Renal cortex interstitium (tissue), 11 donors: ENCODE measurements at regions not wholly inside any gene's neighbourhood (a gene's known extent, or its start where the extent isn't known, plus 50 kb on each side); places are given as distances from the start of the nearest gene placed in this dataset.

Experiments
- DNase-seq, 11 donors: peaks; one replicate each; pipeline ENCODE4 v3.0.0-alpha.2; 2013; ENCODE audit warnings: low read depth in 9 of 11, low spot score in 4 of 11; ENCODE audit errors: extremely low read depth in 1 of 11

DNA sequence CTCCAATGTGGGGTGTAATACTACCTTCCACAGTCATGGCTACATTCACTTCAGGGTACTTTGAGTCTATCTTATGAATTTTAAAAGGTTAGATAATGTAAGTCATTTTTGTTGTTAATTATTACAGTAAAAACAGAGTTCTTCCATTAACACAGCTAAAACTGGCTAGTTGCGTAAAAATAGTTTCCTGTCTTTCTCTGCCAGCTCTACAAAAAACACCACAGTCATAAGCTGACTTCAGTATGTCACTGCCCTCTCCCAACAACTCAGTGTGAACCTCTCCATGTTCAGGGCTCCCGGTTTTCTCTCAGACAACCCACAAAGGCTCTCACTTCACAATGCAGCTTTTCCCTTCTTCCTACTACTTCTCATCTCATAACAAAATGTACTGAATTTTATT, 84.8 kb upstream of the ITGA1 start:
- no peak for DNase-seq

DNA sequence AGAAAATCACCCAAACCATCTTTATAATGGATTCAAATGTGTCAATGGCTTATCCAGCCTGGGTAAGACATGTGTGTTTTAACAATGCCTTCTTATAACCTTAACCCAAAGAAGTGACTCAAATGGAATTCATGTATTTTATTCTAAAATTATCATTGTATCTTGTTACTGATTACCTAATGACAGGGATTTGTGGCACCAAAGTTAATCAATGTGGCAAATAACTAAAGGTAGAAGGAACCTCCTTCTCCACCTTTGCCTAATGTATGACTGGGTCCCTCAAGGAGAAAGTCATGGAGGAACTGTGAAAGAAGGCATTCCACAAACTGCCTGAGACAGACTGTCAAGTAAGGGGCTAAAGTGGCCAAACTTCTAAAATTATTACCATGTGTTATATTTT, 84.4 kb upstream of the ITGA1 start:
- DNase-seq, result no peak

DNA sequence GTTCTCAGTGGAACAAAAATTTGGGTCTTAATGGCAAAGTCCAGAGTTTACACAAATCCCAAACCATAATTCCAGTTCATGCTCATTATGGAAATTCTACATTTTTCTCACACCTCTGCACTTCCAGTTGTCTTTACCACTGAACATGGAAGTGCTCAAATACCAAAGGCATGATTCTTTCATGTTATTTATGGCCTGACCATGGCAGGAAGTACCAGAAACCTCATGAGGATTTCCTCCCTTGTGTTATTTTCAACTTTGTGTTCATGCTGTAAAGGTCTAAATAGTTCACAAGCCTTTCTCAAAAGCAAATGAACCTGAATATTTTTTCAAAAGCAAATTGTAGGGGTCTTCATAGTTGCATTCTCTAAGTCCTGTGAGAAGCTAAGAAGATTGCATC, 82.0 kb upstream of the ITGA1 start:
- DNase-seq, result no peak

DNA sequence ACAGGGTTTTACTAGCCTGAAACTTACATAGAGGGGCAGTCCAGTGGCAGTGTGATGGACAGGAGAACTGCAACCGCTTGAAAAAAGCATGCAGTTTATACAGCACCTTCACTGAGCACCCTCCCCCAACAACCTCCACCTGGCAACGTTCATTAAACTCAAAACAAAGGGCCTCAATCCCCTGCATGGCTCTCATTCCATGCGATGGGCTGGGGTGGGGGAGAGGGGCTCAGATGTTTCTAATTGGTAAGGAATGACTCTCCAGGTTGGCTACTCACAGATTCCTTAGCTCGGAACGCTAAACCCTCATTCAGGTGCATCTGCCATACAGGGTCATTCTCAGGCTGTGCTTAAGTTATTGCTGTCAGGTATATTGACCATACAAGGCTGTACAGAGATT, 80.9 kb upstream of the ITGA1 start:
- no peak for DNase-seq

DNA sequence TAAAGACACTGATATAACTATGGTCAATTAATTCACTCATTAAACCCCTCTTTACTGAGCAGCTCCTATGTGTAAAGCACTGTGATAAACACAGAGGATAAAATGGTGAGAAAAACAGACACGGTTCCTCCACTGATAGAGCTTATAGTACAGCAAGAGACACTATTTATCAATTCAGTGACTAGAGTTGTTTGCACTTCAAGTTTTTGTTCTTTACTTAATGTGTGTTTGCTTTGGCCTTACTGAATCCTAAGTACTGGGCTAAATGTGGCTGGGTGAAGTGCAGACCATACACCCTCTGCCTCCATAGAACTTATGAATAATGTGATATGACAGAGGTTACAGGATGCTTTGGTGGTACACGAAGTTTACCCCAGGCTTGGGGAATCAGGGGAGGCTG, 80.1 kb upstream of the ITGA1 start:
- no peak for DNase-seq

DNA sequence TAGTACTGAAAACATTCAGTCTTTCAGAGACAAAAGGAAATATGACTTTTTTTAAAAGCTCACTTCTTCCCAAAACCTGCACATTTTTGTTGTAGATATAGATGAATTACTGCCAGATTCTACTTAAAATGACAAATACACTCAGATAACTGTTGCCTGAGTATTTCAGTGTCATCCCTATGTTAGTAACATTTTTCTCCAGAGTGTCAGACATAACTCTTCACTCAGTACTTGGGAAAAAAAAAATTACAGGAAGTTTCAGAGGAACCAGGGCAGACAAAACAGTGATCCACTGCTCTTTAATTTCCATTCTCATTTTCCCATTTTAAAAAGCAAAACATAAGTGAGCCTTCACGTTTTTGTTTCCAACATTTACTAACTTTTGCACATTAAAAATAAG, 79.3 kb upstream of the ITGA1 start:
- no peak for DNase-seq

DNA sequence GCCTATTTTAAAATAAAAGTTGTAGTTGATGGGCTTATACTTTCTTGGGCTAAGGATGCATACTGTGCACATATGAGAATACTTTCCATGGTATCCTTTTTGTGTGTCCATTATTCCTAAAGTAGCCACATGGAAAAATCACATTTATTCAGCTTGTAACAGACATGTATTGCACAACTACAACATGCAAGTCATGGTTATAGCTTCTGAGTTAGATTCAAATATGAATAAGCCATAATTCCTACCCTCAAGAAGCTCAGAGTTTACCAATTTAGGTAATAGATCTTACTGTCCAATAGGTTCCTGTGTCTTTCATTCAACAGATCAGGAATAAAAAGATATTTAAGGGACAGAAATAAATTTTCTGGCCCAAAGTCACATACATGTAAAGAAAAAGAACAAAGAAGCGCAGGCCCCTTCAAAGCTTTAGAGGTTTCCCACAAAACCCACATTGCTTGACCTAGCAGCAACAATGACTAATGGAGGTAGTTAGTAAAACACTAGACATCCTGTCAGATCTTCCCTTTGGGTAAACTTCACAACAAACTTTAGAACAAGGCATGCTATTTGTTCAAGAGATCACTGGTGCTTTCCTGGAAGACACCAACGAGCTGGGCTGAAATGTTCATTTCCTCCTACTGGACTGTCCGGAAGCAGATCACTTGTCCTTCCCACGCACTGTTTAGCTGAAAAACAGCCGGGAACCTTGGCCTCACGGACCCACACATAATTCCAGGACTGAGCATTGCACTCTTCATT, 78.4 kb upstream of the ITGA1 start:
- no peak for DNase-seq

DNA sequence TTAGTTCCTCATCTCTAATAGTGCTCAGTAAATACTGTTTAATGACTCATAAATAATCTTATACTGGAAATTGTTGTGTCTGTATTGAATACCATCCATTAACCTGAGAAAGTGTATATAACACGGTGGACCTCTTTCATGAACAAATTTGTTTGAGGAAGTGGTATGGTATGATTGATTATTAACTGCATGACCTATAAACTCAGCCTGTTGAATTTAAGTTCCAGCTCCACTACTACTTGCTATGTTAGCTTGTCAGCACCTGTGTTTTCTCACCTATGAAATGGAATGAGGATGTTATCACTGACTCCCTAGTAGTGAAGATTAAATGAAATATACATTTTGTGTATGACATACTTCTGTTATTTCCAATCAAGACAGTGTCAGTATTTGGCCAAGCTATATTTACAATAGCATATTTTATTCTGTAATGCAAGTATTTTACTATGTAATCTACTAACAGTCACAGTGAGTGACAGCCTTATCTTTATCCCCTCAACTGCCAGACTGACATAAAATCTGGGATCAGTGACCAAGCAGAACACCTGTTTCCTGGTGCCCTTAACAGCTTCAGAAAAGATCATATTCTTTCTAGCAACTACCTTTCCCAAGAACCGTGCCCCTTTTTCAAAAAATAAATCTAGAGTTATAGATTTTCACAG, 77.3 kb upstream of the ITGA1 start:
- no peak for DNase-seq

DNA sequence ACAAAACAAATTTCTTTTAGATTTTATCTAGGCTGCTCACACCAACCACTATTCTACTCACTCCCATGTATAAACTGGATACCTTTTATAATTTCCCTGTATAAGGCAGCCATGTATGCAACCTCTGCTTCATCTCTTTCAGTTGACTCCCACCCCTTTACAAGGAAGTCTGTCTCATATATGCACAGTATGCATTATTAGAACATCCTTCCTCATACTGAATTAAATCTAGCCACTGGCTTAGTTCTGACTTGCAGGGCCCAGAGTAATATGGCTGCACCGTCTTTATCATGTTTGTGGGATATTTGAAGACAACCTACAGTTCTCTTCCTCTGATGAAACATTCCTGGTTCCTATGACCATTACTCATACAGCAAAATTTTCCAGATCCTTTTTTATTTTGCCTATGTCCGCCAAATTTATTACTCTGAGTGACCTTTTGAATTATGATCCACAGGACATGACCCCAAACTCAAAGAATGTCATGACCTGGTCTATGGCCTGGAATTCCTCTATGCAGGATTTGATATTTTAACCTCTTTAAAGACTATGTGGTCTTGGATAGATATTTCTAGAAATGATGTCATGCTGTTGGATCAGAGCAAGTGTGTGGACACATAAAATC, 76.6 kb upstream of the ITGA1 start:
- no peak for DNase-seq

DNA sequence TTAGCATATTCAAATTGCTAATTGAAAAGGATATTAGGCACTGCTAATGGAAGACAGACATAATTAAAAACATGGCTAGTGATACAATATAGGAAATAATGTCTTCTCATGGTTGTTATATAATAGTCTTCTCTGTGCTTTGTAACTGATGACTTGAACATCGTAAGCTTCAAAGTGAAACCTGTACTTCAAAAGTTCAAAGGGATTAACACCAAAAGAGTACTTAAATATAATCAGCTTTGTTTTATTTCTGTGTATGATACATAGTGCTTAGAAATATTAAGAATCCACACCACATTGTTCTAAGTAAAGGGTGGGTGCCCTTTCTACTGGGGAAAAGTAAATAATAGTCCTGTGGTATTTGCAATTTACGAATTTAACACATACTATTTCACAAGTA, 75.4 kb upstream of the ITGA1 start:
- no peak for DNase-seq

DNA sequence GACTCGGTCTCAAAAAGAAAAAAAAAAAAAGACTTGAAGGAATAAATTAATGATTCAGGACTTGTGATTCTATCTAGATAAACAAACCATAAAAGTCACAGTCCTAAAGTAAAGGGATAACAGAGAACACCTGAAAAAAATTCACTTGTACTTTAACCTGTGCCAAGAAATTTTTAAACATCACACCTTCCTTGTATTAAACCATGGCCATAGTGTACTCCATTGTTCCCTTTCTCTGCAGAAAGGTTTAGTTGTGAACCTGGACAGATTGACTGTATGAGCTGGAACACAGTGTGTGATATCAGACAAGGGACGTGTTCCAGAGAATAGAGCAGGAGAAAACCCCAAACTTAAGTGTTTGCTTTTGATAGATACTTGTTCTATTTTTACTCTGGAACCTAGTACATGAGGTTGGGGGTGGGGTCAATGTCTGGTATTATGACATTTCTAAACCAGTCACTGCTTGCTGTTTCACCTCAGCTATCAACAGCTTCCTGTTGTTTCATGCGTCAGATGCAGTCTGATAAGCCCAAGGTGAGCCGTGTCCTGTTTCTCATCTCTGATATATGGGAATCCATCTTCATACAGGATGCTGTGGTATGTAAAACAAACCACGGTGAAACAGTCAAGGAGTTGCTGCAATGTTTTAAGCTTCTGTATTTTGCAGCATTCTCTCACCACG, 62.5 kb upstream of the ITGA1 start:
- no peak for DNase-seq

DNA sequence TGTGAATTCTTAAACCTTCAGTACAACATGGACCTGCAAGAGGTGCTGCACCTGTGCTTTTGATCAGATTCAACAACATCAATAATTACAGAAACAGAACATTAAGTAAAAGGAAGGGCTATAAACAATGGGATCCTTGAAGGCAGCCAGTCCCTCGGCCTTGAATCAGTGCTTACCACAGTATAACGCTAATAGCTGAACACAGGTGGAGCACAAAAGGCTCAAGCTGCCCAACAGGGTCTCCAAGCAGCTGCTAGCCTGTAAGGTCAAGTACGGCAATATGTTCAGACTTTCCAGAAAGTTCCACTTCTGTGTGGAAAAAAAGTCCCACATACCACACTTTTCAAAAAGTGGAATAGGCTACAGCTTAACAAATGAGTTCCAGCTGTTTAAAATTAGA, 61.9 kb upstream of the ITGA1 start:
- no peak for DNase-seq

DNA sequence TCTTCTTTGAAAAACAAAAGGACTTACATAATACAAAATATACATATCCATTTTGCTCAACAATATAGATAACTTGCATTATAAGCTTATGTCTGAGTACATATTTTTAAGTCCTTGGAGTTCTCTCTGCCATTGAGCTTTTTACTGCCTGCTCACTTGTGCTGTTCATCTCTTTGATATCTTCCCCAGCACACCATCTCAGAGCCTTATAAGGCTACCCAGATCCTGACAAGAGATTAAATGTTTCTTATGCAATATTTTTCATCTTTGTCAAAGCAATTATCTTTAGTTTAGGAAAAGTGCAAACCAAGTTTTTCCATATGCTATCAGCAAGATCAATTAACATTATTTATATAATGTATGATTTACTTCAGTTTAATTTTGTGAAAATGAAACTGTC, 60.7 kb upstream of the ITGA1 start:
- DNase-seq, result no peak

DNA sequence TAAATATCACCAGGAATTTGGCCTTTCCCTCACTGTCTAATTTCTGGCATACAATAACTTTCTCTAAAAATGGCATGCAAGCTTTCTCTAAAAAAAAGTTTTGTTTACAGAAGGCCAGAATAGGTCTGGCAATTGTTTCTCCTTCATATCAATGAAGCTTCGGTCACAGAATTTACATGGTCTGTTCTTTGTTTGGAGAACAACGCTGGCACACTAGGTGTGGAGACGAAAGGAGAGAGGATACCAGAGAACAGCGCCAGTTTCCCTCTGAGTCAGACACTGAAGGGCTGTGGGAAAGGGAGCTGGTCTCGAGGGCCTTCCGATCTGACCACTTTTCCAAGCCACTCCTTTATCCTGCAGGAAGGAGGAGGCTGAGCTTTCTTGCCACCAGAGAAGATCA, 60.1 kb upstream of the ITGA1 start:
- no peak for DNase-seq

DNA sequence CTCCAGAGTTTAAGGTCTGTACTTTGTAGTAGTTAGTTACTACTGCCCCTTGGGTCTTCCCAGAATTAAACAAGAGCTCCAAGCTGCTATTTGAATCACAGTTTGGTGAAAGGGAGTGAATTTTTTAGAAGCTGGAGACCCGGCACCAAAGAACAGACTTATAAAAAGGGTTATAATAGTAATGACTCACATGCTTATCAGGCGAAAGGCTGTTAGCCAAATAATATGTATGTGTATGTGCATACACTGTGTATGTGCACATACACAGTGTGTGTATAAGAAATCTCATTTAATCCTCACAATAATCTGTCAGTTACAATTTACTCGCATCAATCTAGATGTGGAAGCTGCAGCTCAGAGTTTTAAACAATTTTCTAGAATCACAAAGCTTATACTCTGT, 59.5 kb upstream of the ITGA1 start:
- DNase-seq, result no peak

DNA sequence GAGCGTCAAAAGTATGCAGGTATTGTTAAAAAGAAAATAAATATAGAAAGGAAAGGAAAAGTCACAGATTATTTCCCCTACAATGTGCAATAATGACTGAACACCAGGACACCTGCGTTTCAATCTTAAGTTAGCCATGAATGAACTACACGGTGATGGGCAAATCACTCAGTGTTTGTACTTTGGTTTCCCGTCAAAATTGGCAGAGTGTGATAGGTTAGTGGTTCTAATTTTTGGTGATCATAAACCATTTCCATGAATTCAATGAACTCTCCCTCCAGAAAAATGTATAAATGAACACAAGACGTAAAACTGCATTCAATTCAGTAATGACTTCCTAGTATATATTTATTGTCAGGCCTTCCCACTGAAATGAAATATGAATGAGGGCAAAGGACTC, 59.0 kb upstream of the ITGA1 start:
- DNase-seq, result no peak

DNA sequence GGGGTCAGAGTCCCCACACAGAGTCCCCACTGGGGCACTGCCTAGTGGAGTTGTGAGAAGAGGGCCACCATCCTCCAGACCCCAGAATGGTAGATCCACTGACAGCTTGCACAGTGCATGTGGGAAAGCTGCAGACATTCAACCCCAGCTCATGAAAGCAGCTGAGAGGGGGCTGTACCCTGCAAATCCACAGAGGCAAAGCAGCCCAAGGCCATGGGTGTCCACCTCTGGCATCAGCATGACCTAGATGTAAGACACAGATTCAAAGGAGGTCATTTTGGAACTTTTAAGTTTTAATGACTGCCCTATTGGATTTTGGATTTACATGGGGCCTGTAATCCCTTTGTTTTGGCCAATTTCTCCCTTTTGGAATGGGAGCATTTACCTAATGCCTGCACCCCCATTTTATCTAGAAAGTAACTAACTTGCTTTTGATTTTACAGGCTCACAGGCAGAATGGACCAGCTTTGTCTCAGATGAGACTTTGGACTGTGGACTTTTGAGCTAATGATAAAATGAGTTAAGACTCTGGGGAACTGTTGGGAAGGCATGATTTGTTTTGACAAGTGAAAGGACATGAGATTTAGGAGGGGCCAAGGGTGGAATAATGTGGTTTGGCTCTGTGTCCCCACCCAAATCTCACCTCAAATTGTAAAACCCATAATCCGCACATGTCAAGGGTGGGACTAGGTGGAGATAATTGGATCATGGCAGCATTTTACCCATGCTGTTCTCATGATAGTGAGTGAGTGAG, 56.3 kb upstream of the ITGA1 start:
- no peak for DNase-seq

DNA sequence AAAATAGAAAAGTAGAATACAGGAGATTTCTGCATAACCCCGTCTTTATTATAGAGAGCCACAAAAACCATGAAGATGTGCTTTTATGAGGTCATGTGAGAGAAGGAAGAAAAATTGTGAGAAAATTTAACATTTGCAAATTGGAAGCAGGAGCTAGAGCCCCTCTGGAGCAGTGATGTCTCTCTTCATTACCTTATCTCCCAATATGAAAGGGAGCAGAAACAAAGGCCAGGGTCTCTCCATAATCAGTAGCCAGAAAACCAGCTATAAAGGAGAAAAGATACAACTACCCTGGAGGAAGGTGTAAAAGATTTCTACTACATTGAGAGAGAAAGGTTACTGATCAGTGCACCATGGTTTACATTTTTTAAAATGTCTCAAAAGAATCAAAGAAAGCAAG, 53.2 kb upstream of the ITGA1 start:
- DNase-seq, result no peak

DNA sequence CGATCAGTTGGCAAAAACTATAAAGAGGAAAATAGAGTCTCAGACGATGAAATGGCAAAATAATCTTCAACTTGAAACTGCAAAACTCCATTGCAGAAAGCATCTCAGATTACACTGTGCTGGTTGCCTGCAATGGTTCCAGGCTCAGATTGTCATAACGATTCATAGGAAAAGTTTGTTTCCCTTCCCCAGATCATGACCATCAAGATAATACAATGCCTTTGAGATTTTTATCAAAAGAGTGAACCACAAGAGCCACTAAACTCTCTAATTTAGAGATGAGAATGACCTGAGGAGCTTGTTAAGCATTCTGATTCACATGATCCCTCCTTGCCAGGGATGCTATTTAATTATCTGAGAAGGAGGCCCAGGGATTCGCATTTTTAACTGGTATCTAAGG, 52.6 kb upstream of the ITGA1 start:
- DNase-seq, result no peak
